A549 (cell line): ENCODE measurements at regions not wholly inside any gene's neighbourhood (a gene's known extent, or its start where the extent isn't known, plus 50 kb on each side); places are given as distances from the start of the nearest gene placed in this dataset.

Experiments
- ATAC-seq, 2 experiments: fragments of 200-7000 bp in 1 of 2; fragments of >200 bp in 1 of 2; cut with Nextera tagmentation in 1 of 2; cut with Tn5 transposase in 1 of 2; 3 replicates each; pipeline versions ENCODE4 v1.8.0 to v1.9.1; 2018 to 2020; ENCODE audit warnings: mild to moderate bottlenecking in 1 of 2, moderate library complexity in 1 of 2
- CTCF ChIA-PET: fragments of 300-600 bp; sonication (Branson Sonifier 250); formaldehyde crosslinking; extraction: SDS; loops from one replicate; lab custom pipeline; 2021; ENCODE audit warnings: antibody characterized with exemption, inconsistent platforms; lab: Yijun Ruan, JAX
- POLR2A ChIA-PET: fragments of 350-600 bp; formaldehyde crosslinking; extraction: SDS; loops from one replicate; lab custom pipeline; 2021; ENCODE audit warnings: antibody characterized with exemption, inconsistent platforms; lab: Yijun Ruan, JAX
- DNase-seq, 2 experiments: peaks; one replicate each; pipeline versions ENCODE4 v3.0.0 to v3.0.0-alpha.2; 2011 to 2016; ENCODE audit warnings: low read depth in 1 of 2, low spot score in 1 of 2
- FAIRE-seq: peaks from 2 replicates; lab custom pipeline; 2011; peaks lifted over from hg19 to GRCh38; lab: Jason Lieb, UNC
- H3K27ac ChIP-seq, 2 experiments: fragments of >200 bp; sonication (Bioruptor Twin); formaldehyde crosslinking; 3 replicates each; pipeline ENCODE4 v1.5.1; 2016 to 2017
- H3K4me1 ChIP-seq: fragments of >200 bp; sonication (Bioruptor Twin); formaldehyde crosslinking; 3 replicates; pipeline ENCODE4 v1.6.1; 2016
- H3K4me2 ChIP-seq: fragments of >200 bp; sonication (Bioruptor Twin); formaldehyde crosslinking; 3 replicates; pipeline ENCODE4 v1.6.1; 2016
- H3K4me3 ChIP-seq: fragments of >200 bp; sonication (Bioruptor Twin); formaldehyde crosslinking; 3 replicates; pipeline ENCODE4 v1.5.1; 2016
- H3K9me3 ChIP-seq: fragments of >200 bp; sonication (Bioruptor Twin); formaldehyde crosslinking; 3 replicates; pipeline ENCODE4 v1.6.1; 2016
- EHMT2 ChIP-seq: fragments of 200-600 bp; sonication (generic); IDR thresholded peaks from 2 replicates; pipeline ENCODE4 v1.6.1; 2016; ENCODE audit warnings: antibody characterized with exemption, low read depth, mild to moderate bottlenecking, moderate library complexity
- ESRRA ChIP-seq: fragments of 150-350 bp; IDR thresholded peaks from 2 replicates; pipeline ENCODE4 v1.6.1; 2014; ENCODE audit warnings: mild to moderate bottlenecking, low read length, borderline replicate concordance
- FOSB ChIP-seq: fragments of 250-450 bp; sonication (Bioruptor Pico); IDR thresholded peaks from 2 replicates; pipeline ENCODE4 v1.5.0; 2020; ENCODE audit warnings: mild to moderate bottlenecking, moderate library complexity
- FOSL2 ChIP-seq, 2 experiments: fragments of 450-650 bp in 1 of 2; fragments of >200 bp in 1 of 2; sonication (Bioruptor Twin) in 1 of 2; formaldehyde crosslinking; IDR thresholded peaks; 2 replicates each; pipeline versions ENCODE4 v1.5.0 to v1.6.1; 2016 to 2020; ENCODE audit warnings: mild to moderate bottlenecking in 1 of 2, moderate library complexity in 1 of 2
- HEYL ChIP-seq: fragments of 250-450 bp; sonication (Bioruptor Pico); IDR thresholded peaks from 2 replicates; pipeline ENCODE4 v1.8.0; 2021; ENCODE audit warnings: mild to moderate bottlenecking, moderate library complexity
- HOXA7 ChIP-seq: fragments of 250-450 bp; sonication (Bioruptor Pico); IDR thresholded peaks from 2 replicates; pipeline ENCODE4 v1.5.0; 2020; ENCODE audit warnings: mild to moderate bottlenecking, moderate library complexity
- HOXB13 ChIP-seq: fragments of 250-450 bp; sonication (Bioruptor Pico); IDR thresholded peaks from 2 replicates; pipeline ENCODE4 v1.5.0; 2020; ENCODE audit warnings: low read depth, mild to moderate bottlenecking, moderate library complexity
- HOXB5 ChIP-seq: fragments of 250-450 bp; sonication (Bioruptor Pico); IDR thresholded peaks from 2 replicates; pipeline ENCODE4 v1.5.0; 2020; ENCODE audit warnings: mild to moderate bottlenecking, moderate library complexity
- JUN ChIP-seq, 2 experiments: fragments of >200 bp; sonication (Bioruptor Twin); formaldehyde crosslinking; IDR thresholded peaks; 2 replicates in 1 of 2; 3 replicates in 1 of 2; pipeline ENCODE4 v1.6.1; 2016 to 2017
- KDM5A ChIP-seq: fragments of 200-600 bp; sonication (generic); IDR thresholded peaks from 2 replicates; pipeline ENCODE4 v1.6.1; 2016; ENCODE audit warnings: antibody characterized with exemption, mild to moderate bottlenecking
- NPAS2 ChIP-seq: fragments of 250-450 bp; sonication (Bioruptor Pico); IDR thresholded peaks from 2 replicates; pipeline ENCODE4 v1.8.0; 2022; ENCODE audit warnings: mild to moderate bottlenecking, moderate library complexity, borderline replicate concordance
- POLR2A ChIP-seq: IDR thresholded peaks from 2 replicates; pipeline ENCODE4 v1.6.1; 2012; ENCODE audit warnings: mild to moderate bottlenecking, low read length
- POLR2AphosphoS2 ChIP-seq: conservative IDR thresholded peaks from 2 replicates; pipeline ENCODE4 v1.6.1; 2012; ENCODE audit warnings: low read length, improper control_type of control experiment, inconsistent platforms
- RAD21 ChIP-seq, 2 experiments: fragments of >200 bp in 1 of 2; sonication (Bioruptor Twin) in 1 of 2; formaldehyde crosslinking in 1 of 2; IDR thresholded peaks in 1 of 2; conservative IDR thresholded peaks in 1 of 2; 2 replicates in 1 of 2; 3 replicates in 1 of 2; pipeline ENCODE4 v1.6.1; 2012 to 2018; ENCODE audit warnings: inconsistent platforms in 1 of 2
- RARB ChIP-seq: fragments of 250-450 bp; sonication (Bioruptor Pico); IDR thresholded peaks from 2 replicates; pipeline ENCODE4 v1.8.0; 2021; ENCODE audit warnings: mild to moderate bottlenecking, moderate library complexity
- RCOR1 ChIP-seq: fragments of 150-350 bp; IDR thresholded peaks from 2 replicates; pipeline ENCODE4 v1.6.1; 2014; ENCODE audit warnings: antibody characterized with exemption, low read length, low read depth
- SMC3 ChIP-seq: fragments of >200 bp; sonication (Bioruptor Twin); formaldehyde crosslinking; IDR thresholded peaks from 3 replicates; pipeline ENCODE4 v1.6.1; 2018; ENCODE audit warnings: inconsistent platforms
- SREBF2 ChIP-seq: fragments of 450-650 bp; IDR thresholded peaks from 2 replicates; pipeline ENCODE4 v1.6.1; 2014; ENCODE audit warnings: mild to moderate bottlenecking, moderate library complexity
- ZC3H11A ChIP-seq: fragments of 450-650 bp; IDR thresholded peaks from 2 replicates; pipeline ENCODE4 v1.6.1; 2014; ENCODE audit warnings: antibody characterized with exemption, mild to moderate bottlenecking
- ZFP36 ChIP-seq: fragments of 450-650 bp; IDR thresholded peaks from 2 replicates; pipeline ENCODE4 v1.6.1; 2014; ENCODE audit warnings: borderline replicate concordance; ENCODE audit not compliant: partially characterized antibody
- ZSCAN20 ChIP-seq: fragments of 250-450 bp; sonication (Bioruptor Pico); IDR thresholded peaks from 2 replicates; pipeline ENCODE4 v1.8.0; 2022; ENCODE audit warnings: mild to moderate bottlenecking, moderate library complexity
- WGBS: methylation state at CpG from one replicate; pipeline ENCODE4 v1.1.6; 2017; ENCODE audit errors: missing lambda C conversion rate; 5-methylcytosine and 5-hydroxymethylcytosine counted together
- TF ChIP-seq, protein P1 (sequence below): fragments of 250-450 bp; sonication (Bioruptor Pico); IDR thresholded peaks from 2 replicates; pipeline ENCODE4 v1.5.0; 2021; ENCODE audit warnings: mild to moderate bottlenecking, moderate library complexity, borderline replicate concordance
- TF ChIP-seq, protein P2 (sequence below): IDR thresholded peaks from 2 replicates; pipeline ENCODE4 v1.6.1; 2012
- TF ChIP-seq, protein P3 (sequence below): IDR thresholded peaks from 2 replicates; pipeline ENCODE4 v1.6.1; 2012
- TF ChIP-seq, protein P4 (sequence below): fragments of 200-600 bp; sonication (generic); IDR thresholded peaks from 2 replicates; pipeline ENCODE4 v1.6.1; 2016; ENCODE audit warnings: antibody characterized with exemption, mild to moderate bottlenecking, moderate library complexity
- TF ChIP-seq, protein P5 (sequence below): fragments of >200 bp; sonication (Bioruptor Twin); formaldehyde crosslinking; IDR thresholded peaks from 2 replicates; pipeline ENCODE4 v1.6.1; 2016

DNA sequence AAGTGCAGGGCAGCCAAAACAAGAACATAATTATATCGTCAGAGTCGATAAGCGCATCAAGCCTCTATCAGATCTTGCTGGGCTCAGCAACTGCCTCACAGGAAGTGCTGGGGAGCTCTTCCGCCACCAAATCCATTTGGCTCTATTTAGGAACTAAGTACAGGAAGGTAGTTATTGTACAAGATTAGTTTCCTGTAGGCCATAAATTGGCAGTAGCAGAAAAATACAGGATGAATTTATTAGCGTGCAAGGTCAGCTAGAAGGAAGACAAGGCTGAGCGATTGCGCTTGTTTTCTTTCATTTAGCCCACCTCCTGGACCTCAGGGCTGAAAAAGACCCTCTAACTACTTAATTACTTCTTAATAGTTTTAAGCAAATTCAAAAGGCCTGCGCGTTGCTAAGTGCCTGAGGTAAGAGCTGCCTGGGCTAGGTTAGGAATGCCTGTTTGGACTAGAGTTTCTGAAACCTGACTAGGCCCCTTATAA, 118.5 kb downstream of the IRS2 start:
- FAIRE-seq (no peak), DNase-seq (no peak), ATAC-seq (no peak)
- CTCF ChIA-PET, result interaction anchor here (0.6 kb wide), 1 partner anchor 452 kb away, joined by 3 read pairs; no protein-coding TSS in a partner anchor
- H3K9me3 ChIP-seq, result no peaks in the 10 kb centered on the region
- TF ChIP-seq, protein P1, sequence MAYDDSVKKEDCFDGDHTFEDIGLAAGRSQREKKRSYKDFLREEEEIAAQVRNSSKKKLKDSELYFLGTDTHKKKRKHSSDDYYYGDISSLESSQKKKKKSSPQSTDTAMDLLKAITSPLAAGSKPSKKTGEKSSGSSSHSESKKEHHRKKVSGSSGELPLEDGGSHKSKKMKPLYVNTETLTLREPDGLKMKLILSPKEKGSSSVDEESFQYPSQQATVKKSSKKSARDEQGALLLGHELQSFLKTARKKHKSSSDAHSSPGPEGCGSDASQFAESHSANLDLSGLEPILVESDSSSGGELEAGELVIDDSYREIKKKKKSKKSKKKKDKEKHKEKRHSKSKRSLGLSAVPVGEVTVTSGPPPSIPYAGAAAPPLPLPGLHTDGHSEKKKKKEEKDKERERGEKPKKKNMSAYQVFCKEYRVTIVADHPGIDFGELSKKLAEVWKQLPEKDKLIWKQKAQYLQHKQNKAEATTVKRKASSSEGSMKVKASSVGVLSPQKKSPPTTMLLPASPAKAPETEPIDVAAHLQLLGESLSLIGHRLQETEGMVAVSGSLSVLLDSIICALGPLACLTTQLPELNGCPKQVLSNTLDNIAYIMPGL, result no peak
- TF ChIP-seq POLR2A (no peak), RAD21 (conservative IDR thresholded peaks at IDR 0.05 in 1 of 2, IDR thresholded peaks at IDR 0.05 in 1 of 2) (no peak), HEYL (no peak), ZSCAN20 (no peak), POLR2AphosphoS2 (no peak), SREBF2 (no peak), FOSL2 (IDR thresholded peaks at IDR 0.05) (no peak), FOSL2 (CRISPR knock-in tag; IDR thresholded peaks at IDR 0.05) (no peak)
- TF ChIP-seq, protein P2, sequence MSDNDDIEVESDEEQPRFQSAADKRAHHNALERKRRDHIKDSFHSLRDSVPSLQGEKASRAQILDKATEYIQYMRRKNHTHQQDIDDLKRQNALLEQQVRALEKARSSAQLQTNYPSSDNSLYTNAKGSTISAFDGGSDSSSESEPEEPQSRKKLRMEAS, result no peak
- TF ChIP-seq, protein P3, sequence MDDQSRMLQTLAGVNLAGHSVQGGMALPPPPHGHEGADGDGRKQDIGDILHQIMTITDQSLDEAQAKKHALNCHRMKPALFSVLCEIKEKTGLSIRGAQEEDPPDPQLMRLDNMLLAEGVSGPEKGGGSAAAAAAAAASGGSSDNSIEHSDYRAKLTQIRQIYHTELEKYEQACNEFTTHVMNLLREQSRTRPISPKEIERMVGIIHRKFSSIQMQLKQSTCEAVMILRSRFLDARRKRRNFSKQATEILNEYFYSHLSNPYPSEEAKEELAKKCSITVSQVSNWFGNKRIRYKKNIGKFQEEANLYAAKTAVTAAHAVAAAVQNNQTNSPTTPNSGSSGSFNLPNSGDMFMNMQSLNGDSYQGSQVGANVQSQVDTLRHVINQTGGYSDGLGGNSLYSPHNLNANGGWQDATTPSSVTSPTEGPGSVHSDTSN, result no peak
- no peak overlapping the region for H3K27ac ChIP-seq
- no peak overlapping the region for H3K4me3 ChIP-seq
- POLR2A ChIA-PET, result no interaction called here
- H3K4me1 ChIP-seq, result peaks cover 19% of the 10 kb centered on the region
- H3K4me2 ChIP-seq, result peak overlapping the region; percentile 67; the same call in 2 of the 3 replicates
- 97% methylated on average over 9 of the region's 9 CpGs for WGBS

DNA sequence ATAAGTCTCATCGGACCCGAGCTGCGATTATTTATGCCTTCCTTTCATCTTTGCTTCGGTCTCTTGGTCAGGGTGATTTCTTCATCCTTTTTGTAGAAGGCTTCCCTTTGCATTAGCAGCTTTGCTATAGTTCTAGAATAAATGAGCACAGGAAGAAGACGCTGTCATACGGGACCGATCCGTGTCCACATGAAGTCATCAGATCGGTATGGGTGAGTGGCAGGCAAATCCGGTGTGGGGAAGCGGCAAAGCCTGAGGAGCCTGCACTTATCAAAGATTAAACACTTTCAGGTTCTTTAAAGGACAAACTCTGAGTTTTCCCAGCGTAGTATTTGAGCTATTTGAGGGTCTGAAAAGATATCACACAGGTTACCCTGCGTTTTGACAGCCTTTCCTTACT, 119.3 kb downstream of the IRS2 start:
- no peaks in the 10 kb centered on the region for H3K9me3 ChIP-seq
- H3K27ac ChIP-seq, result peak overlapping the region; percentile 55; a peak in 5 of 6 replicates
- ATAC-seq (peak in 1 of 2 experiments; percentile 79; a peak in 3 of 6 replicates), DNase-seq (peak; percentile 10 to 29), FAIRE-seq (no peak)
- peak overlapping the region; percentile 67 for H3K4me2 ChIP-seq
- no peak overlapping the region for H3K4me3 ChIP-seq
- ChIA-PET CTCF (no interaction called here), POLR2A (no interaction called here)
- peaks cover 19% of the 10 kb centered on the region for H3K4me1 ChIP-seq
- TF ChIP-seq RAD21 (conservative IDR thresholded peaks at IDR 0.05 in 1 of 2, IDR thresholded peaks at IDR 0.05 in 1 of 2) (no peak), RCOR1 (no peak), FOSB (CRISPR knock-in tag) (no peak)
- WGBS, result 35% methylated on average over 13 of the region's 13 CpGs

DNA sequence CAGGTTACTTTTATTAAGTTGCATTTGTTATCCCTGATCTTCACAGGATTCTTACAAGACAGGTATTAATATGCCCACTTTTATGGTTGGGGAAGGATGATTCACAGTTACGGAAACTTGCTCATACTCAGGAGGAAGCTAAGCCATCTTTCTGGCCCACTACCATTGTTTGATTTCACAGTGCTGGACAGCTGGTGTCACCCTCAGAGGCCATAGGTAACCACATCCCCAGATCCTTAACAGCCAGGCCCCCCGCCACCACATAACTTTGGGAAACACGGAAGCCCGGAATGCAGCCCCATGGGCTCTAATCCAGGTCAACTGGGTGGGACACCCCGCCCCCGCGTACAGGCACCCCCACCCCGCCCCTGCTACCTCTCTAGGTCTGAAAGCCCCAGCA, 119.7 kb downstream of the IRS2 start:
- CTCF ChIA-PET, result no interaction called here
- no peak for DNase-seq
- TF ChIP-seq ZC3H11A, result no peak
- TF ChIP-seq, protein P3, result no peak
- no peak for TF ChIP-seq KDM5A
- TF ChIP-seq RARB, result no peak
- TF ChIP-seq, protein P4, sequence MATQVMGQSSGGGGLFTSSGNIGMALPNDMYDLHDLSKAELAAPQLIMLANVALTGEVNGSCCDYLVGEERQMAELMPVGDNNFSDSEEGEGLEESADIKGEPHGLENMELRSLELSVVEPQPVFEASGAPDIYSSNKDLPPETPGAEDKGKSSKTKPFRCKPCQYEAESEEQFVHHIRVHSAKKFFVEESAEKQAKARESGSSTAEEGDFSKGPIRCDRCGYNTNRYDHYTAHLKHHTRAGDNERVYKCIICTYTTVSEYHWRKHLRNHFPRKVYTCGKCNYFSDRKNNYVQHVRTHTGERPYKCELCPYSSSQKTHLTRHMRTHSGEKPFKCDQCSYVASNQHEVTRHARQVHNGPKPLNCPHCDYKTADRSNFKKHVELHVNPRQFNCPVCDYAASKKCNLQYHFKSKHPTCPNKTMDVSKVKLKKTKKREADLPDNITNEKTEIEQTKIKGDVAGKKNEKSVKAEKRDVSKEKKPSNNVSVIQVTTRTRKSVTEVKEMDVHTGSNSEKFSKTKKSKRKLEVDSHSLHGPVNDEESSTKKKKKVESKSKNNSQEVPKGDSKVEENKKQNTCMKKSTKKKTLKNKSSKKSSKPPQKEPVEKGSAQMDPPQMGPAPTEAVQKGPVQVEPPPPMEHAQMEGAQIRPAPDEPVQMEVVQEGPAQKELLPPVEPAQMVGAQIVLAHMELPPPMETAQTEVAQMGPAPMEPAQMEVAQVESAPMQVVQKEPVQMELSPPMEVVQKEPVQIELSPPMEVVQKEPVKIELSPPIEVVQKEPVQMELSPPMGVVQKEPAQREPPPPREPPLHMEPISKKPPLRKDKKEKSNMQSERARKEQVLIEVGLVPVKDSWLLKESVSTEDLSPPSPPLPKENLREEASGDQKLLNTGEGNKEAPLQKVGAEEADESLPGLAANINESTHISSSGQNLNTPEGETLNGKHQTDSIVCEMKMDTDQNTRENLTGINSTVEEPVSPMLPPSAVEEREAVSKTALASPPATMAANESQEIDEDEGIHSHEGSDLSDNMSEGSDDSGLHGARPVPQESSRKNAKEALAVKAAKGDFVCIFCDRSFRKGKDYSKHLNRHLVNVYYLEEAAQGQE, result no peak
- no peak for TF ChIP-seq JUN (IDR thresholded peaks at IDR 0.05)
- TF ChIP-seq POLR2A, result no peak
- TF ChIP-seq HOXB5, result no peak
- no peak for TF ChIP-seq NPAS2
- no peak for TF ChIP-seq HOXB13 (CRISPR knock-in tag)
- TF ChIP-seq, protein P5, sequence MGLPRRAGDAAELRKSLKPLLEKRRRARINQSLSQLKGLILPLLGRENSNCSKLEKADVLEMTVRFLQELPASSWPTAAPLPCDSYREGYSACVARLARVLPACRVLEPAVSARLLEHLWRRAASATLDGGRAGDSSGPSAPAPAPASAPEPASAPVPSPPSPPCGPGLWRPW, result no peak
- TF ChIP-seq RAD21 (conservative IDR thresholded peaks at IDR 0.05 in 1 of 2, IDR thresholded peaks at IDR 0.05 in 1 of 2), result no peak
- TF ChIP-seq ZFP36, result no peak
- TF ChIP-seq SMC3, result no peak
- no peak for TF ChIP-seq HOXA7 (CRISPR knock-in tag)
- no peak for TF ChIP-seq EHMT2
- no peak for TF ChIP-seq ESRRA

More for the DNA sequence above, 119.7 kb downstream of the IRS2 start:
- H3K4me1 ChIP-seq, result peaks cover 19% of the 10 kb centered on the region
- POLR2A ChIA-PET, result no interaction called here
- peak overlapping the region; percentile 67 for H3K4me2 ChIP-seq
- no peak overlapping the region for H3K4me3 ChIP-seq
- H3K9me3 ChIP-seq, result no peaks in the 10 kb centered on the region
- H3K27ac ChIP-seq, result peak overlapping the region; percentile 55; a peak in 5 of 6 replicates
- WGBS, result 52% methylated on average over 8 of the region's 8 CpGs
- FAIRE-seq (no peak), ATAC-seq (peak in 1 of 2 experiments; percentile 48; a peak in 2 of 6 replicates)
